ENCODE measurements at regions not wholly inside any gene's neighbourhood (a gene's known extent, or its start where the extent isn't known, plus 50 kb on each side); places are given as distances from the start of the nearest gene placed in this dataset.

- Histone ChIP-seq H3K27me3 (no peaks in the 10 kb centered on the region), H3K36me3 (no peaks in the 10 kb centered on the region), H3K4me1 (no peaks in the 10 kb centered on the region), H3K9me3 (no peaks in the 10 kb centered on the region), H3K4me3 (ENCODE audit: low read depth, low read length) (no peak overlapping the region)
- no peak for DNase-seq
- no peak for TF ChIP-seq CTCF (IDR thresholded peaks at IDR 0.05; ENCODE audit: low read depth, low read length)
These were observed 366.9 kb upstream of the ZNF608 start for GRCh38 chr5:125113328-125113727.

GRCh38 chr5:125115195-125115525, 368.7 kb upstream of the ZNF608 start:
- H3K36me3 ChIP-seq, result no peaks in the 10 kb centered on the region
- no peaks in the 10 kb centered on the region for H3K9me3 ChIP-seq
- DNase-seq, result no peak
- no peak for TF ChIP-seq CTCF (IDR thresholded peaks at IDR 0.05; ENCODE audit: low read depth, low read length)
- no peaks in the 10 kb centered on the region for H3K4me1 ChIP-seq
- no peak overlapping the region for H3K4me3 ChIP-seq (ENCODE audit: low read depth, low read length)
- no peaks in the 10 kb centered on the region for H3K27me3 ChIP-seq

GRCh38 chr5:125117566-125117965, 371.1 kb upstream of the ZNF608 start:
- TF ChIP-seq CTCF (IDR thresholded peaks at IDR 0.05; ENCODE audit: low read depth, low read length), result no peak
- Histone ChIP-seq H3K27me3 (no peaks in the 10 kb centered on the region), H3K4me3 (ENCODE audit: low read depth, low read length) (no peak overlapping the region), H3K4me1 (no peaks in the 10 kb centered on the region), H3K9me3 (no peaks in the 10 kb centered on the region), H3K36me3 (no peaks in the 10 kb centered on the region)
- no peak for DNase-seq

- Histone ChIP-seq H3K36me3 (no peaks in the 10 kb centered on the region), H3K4me3 (ENCODE audit: low read depth, low read length) (no peak overlapping the region), H3K27me3 (no peaks in the 10 kb centered on the region), H3K9me3 (no peaks in the 10 kb centered on the region), H3K4me1 (no peaks in the 10 kb centered on the region)
- no peak for DNase-seq
- no peak for TF ChIP-seq CTCF (IDR thresholded peaks at IDR 0.05; ENCODE audit: low read depth, low read length)
These were observed 373.6 kb upstream of the ZNF608 start for GRCh38 chr5:125120012-125120411.

GRCh38 chr5:125125031-125125823, 378.8 kb upstream of the ZNF608 start:
- no peaks in the 10 kb centered on the region for H3K36me3 ChIP-seq
- DNase-seq, result no peak
- no peak for TF ChIP-seq CTCF (IDR thresholded peaks at IDR 0.05; ENCODE audit: low read depth, low read length)
- no peak overlapping the region for H3K4me3 ChIP-seq (ENCODE audit: low read depth, low read length)
- no peaks in the 10 kb centered on the region for H3K9me3 ChIP-seq
- no peaks in the 10 kb centered on the region for H3K4me1 ChIP-seq
- H3K27me3 ChIP-seq, result no peaks in the 10 kb centered on the region

GRCh38 chr5:125126050-125126449, 379.6 kb upstream of the ZNF608 start:
- Histone ChIP-seq H3K27me3 (no peaks in the 10 kb centered on the region), H3K4me1 (no peaks in the 10 kb centered on the region), H3K36me3 (no peaks in the 10 kb centered on the region), H3K4me3 (ENCODE audit: low read depth, low read length) (no peak overlapping the region), H3K9me3 (no peaks in the 10 kb centered on the region)
- no peak for TF ChIP-seq CTCF (IDR thresholded peaks at IDR 0.05; ENCODE audit: low read depth, low read length)
- DNase-seq, result no peak
